ENCODE measurements at regions not wholly inside any gene's neighbourhood (a gene's known extent, or its start where the extent isn't known, plus 50 kb on each side); places are given as distances from the start of the nearest gene placed in this dataset.

GRCh38 chr4:112845386-112845785 is 204.1 kb upstream of the ANK2 start:
- no peak for TF ChIP-seq CTCF (conservative IDR thresholded peaks at IDR 0.05 in 1 of 2, IDR thresholded peaks at IDR 0.05 in 1 of 2; ENCODE audit: extremely low read depth in 1 of 2, insufficient read depth in 1 of 2, low read depth in 1 of 2, low read length in 2 of 2)
- TF ChIP-seq EZH2 (IDR thresholded peaks at IDR 0.05; ENCODE audit: borderline replicate concordance, low read length): no peak
